AG09309 (cell line): ENCODE measurements at regions not wholly inside any gene's neighbourhood (a gene's known extent, or its start where the extent isn't known, plus 50 kb on each side); places are given as distances from the start of the nearest gene placed in this dataset.

ENCODE experiments used
- DNase-seq: peaks from one replicate; pipeline ENCODE4 v3.0.0-alpha.2; 2010; ENCODE audit warnings: low read depth
- H3K4me3 ChIP-seq: 2 replicates; pipeline ENCODE4 v1.5.1; 2011; ENCODE audit warnings: mild to moderate bottlenecking, low read depth, low read length, moderate library complexity; ENCODE audit not compliant: control insufficient read depth
- TF ChIP-seq, protein P1 (sequence below): IDR thresholded peaks from 2 replicates; pipeline ENCODE4 v1.5.1; 2011; ENCODE audit warnings: mild to moderate bottlenecking, low read depth, low read length, inconsistent platforms; ENCODE audit not compliant: insufficient read depth, control insufficient read depth; ENCODE audit errors: missing control alignments

DNA sequence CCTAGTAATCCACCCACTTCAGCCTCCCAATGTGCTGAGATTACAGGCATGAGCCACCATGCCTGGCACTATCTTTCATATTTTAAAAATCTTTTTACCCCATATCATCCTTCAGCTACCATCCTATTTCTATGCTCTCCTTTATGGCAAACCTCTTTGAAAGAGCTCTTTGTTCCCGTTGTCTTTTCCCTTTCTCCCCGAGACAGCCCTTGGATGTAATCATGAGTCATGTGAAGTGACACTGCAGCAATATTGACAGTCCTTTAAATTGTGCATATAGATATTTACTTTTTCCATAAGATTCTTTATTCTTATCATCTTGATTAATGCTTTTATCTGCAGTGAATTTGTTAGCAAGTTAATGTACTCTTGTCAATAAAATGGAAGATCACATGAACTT lies 286.6 kb downstream of the ANKRD7 start:
- TF ChIP-seq, protein P1, sequence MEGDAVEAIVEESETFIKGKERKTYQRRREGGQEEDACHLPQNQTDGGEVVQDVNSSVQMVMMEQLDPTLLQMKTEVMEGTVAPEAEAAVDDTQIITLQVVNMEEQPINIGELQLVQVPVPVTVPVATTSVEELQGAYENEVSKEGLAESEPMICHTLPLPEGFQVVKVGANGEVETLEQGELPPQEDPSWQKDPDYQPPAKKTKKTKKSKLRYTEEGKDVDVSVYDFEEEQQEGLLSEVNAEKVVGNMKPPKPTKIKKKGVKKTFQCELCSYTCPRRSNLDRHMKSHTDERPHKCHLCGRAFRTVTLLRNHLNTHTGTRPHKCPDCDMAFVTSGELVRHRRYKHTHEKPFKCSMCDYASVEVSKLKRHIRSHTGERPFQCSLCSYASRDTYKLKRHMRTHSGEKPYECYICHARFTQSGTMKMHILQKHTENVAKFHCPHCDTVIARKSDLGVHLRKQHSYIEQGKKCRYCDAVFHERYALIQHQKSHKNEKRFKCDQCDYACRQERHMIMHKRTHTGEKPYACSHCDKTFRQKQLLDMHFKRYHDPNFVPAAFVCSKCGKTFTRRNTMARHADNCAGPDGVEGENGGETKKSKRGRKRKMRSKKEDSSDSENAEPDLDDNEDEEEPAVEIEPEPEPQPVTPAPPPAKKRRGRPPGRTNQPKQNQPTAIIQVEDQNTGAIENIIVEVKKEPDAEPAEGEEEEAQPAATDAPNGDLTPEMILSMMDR = no peak
- no peak for DNase-seq
- no peak overlapping the region for H3K4me3 ChIP-seq

DNA sequence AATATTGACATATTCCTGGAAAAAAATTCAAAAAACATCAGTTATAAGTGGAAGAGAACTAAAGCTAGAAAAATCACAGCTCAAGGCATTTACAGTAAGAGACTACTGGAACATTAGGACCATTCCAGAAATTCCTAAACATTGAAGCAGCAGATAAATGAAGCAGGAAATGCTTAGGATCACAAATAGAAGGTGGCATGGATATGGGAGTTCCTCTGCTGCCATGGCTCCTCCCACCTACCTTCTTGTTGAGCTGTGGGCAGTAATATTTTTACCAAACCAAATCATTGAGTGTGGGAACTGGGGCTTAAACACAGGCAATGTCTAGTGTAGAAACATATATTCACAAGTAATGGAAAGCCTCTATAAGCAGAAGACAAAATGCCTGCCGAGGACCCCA lies 292.8 kb downstream of the ANKRD7 start:
- no peak for DNase-seq
- no peak overlapping the region for H3K4me3 ChIP-seq
- TF ChIP-seq, protein P1 = no peak

DNA sequence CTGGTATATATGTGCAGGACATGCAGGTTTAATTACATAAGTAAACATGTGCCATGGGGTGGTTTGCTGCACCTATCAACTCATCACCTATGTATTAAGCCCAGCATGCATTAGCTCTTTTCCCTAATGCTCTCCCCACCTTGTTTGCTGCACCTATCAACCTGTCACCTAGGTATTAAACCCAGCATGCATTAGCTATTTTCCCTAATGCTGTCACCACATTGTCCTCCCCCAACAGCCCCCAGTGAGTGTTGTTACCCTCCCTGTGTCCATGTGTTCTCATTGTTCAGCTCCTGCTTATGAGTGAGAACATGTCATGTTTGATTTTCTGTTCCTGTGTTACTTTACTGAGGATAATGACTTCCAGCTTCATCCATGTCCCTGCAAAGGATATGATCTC lies 300.5 kb downstream of the ANKRD7 start:
- no peak for DNase-seq
- TF ChIP-seq, protein P1 = no peak
- H3K4me3 ChIP-seq = no peak overlapping the region

DNA sequence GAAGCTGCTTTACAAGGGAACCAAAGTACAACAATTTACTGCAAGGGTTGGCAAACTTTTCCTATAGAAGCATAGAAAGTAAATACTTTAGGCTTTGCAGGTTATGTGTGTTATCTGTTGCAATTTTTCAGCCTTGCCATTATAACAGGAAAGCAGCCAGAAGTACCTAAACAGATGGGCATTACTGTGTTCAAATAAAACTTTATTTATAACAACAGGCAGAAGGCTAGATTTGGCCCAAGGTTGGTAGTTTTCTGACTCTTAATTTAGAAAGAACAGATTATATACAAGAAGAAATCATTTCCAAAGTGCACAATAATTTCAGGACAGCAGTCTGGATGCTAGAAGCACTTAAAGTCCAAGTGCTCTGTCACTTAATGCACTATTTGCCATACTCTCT lies 307.1 kb downstream of the ANKRD7 start:
- no peak for DNase-seq
- TF ChIP-seq, protein P1 = no peak

DNA sequence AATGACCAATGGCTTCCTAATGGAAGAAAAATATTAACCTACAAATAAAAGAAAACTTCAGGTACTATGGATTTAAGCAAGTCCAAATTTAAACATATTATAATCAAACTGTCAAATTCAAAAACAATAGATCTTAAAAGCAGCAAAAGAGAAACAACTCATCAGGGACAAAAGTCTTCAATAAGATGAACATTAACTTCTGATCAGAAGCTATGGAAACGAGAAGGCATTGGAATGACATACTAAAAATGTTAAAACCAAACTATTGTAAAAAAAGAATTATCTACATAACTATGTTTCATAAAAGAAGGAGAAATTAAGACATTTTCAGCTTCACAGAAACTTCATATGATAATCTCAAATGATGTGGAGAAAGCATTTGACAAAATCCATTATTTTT lies 334.7 kb downstream of the ANKRD7 start:
- no peak overlapping the region for H3K4me3 ChIP-seq
- no peak for DNase-seq
- TF ChIP-seq, protein P1 = no peak

More for the DNA sequence above, 307.1 kb downstream of the ANKRD7 start:
- H3K4me3 ChIP-seq = no peak overlapping the region

DNA sequence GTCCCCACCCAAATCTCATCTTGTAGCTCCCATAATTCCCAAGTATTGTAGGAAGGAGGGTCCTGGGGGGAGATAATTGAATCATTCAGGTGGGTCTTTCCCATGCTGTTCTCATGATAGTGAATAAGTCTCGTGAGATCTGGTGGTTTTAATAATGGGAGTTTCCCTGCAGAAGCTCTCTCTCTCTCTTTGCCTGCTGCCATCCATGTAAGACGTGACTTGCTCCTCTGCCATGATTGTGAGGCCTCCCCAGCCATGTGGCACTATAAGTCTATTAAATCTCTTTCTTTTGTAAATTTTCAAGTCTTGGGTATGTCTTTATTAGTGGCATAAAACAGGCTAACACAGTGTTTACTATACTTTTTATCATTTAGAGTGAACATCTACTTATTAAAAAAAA lies 338.8 kb downstream of the ANKRD7 start:
- no peak for DNase-seq
- no peak overlapping the region for H3K4me3 ChIP-seq
- TF ChIP-seq, protein P1 = no peak

DNA sequence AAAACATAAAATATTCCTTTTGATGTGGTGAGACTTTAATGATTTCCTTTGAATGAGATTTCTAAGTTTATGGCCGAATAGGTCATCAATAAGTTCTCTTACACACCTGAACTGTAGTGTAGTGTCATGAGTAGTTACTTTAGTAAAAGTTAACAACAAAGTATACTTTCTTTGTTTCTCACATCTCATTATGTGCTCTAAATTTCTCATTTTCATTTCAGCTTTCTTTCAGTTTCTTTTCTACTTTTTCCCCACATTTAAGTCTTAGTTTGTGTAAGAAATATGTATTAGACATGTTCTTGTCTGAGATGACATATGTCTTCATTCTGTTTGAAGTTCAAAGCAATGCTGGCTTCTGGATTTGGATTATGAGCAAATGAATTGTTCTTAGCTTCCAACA lies 348.1 kb downstream of the ANKRD7 start:
- DNase-seq = no peak
- TF ChIP-seq, protein P1 = no peak
- no peak overlapping the region for H3K4me3 ChIP-seq
